T-helper 1 cell (primary cell): ENCODE measurements at regions not wholly inside any gene's neighbourhood (a gene's known extent, or its start where the extent isn't known, plus 50 kb on each side); places are given as distances from the start of the nearest gene placed in this dataset.
A peak's percentile ranks its signal among the peaks of the same experiment; 100 is the strongest.
"Not testable (repeated sequence)": the region's sequence is repeated elsewhere in the genome, so short reads cannot be mapped to it uniquely, and the experiment has no call there.

Experiments used
- DNase-seq, 5 donors: peaks; one replicate each; pipeline ENCODE4 v3.0.0-alpha.2; 2012 to 2020

DNA sequence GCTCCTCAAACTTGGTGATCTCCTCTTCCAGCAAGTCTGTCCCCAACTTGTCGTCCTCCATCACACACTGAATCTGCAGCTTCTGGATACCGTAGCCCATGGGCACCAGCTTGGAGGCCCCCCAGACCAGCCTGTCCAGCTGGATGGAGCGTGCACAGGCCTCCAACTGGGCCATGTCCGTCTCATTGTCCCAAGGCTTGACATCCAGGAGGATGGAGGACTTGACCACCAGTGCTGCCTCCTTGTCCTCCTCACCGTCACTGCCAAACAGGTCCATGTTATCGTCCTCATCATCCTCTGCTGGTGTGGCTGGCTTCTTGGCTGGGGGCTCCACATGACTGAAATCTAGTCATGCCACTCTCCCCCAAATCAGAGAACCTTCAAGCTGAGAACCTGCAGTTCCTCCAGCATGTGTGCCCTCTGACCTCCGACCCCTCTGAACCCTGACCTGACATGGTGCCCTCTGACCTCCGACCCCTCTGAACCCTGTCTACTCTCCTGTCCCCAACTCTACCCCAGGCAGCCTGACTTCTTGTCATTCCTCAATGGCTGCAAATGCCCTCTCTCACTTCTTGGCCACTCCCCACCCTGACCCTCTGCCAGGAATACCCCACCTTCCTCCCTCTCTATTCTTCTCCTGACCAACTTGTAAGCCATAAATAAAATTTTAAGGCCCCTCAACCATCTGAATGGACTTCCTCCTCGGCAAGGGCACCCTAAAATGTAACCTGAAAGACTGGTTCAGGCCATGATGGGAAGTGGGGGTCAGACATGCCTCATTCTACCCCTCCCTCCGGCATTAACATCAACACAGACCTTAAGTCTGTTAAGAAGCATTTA lies 275.7 kb upstream of the C1orf174 start:
- no peak for DNase-seq

DNA sequence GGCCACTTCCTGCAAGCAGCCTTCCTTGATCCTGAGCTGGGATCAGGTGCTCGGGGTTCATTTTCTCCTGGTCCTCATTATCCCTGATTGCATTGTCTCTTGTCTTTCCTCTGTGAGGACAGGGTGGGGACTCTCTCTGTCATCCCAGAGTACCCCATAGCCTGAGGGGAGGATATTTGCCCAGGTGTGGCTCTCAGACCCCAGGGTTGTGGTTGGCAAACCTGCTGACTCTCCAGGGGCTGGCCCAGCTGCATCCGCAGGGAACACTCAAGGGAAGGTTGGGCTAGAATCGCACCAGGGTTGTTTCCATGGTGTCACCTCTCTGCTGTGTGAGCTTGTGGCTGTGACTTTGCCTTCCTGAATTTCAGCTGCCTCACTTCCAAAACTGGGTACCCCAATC lies 276.8 kb upstream of the C1orf174 start:
- DNase-seq, result no peak

DNA sequence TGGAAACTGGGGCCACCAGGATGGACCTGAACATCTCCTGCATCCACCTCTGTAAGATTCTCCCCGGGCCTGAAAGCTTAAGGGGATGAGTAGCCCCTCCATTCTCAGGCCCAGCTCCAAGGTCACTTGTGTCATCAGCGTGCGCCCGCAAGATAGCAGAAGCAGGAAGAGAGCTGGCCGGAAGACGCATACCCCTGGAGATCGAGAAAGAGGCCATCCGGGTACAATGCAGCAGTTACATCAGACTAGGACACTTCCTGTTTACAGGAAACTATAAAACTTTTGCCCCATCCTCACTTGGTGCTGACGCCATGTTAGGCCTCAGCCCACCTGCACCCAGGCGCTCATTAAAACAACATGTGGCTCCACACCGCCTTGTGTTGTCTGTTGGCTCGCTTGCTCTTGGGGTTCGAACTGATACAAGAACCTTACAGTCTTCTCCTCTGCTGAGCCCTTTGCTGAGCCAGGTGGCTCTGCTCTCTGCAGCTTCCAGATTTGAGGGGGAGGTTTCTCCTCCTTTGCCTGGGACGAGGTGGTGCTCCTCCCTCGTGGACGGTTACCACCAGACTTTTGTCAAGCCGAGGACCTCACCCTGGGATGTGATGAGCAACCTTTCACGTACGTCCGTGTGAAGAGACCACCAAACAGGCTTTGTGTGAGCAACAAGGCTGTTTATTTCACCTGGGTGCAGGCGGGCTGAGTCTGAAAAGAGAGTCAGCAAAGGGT lies 277.5 kb upstream of the C1orf174 start:
- DNase-seq, result peak in 1 of 5 donors; percentile 22

DNA sequence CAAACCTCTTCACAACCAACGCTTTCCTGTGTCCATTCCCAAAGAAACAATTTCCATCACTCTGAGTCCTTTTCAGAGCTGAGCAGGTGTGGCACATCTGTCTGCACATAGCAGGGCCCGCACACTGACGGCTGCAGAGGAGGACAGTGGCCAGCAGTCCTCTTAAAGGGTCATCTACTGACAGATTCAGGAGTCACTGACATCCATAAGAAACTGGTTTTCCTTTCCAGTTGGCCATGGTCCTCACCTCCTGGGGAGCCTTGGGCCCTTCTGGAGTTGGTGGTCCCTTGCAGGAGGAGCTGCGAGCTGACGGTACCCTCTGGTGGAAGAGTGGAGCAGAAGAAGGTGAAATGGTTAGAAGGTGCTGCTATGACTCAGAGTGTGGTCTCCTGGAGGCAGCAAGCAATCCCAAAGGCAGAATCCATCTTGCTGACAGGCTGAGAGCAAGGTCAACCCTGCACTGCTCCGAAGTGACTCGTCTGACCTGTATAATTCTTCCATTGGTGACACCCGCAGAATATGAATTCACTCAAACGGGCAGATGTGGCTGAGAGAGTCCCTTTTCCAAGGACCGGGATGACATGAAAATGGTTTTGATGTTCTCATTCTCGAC lies 278.5 kb upstream of the C1orf174 start:
- no peak for DNase-seq

DNA sequence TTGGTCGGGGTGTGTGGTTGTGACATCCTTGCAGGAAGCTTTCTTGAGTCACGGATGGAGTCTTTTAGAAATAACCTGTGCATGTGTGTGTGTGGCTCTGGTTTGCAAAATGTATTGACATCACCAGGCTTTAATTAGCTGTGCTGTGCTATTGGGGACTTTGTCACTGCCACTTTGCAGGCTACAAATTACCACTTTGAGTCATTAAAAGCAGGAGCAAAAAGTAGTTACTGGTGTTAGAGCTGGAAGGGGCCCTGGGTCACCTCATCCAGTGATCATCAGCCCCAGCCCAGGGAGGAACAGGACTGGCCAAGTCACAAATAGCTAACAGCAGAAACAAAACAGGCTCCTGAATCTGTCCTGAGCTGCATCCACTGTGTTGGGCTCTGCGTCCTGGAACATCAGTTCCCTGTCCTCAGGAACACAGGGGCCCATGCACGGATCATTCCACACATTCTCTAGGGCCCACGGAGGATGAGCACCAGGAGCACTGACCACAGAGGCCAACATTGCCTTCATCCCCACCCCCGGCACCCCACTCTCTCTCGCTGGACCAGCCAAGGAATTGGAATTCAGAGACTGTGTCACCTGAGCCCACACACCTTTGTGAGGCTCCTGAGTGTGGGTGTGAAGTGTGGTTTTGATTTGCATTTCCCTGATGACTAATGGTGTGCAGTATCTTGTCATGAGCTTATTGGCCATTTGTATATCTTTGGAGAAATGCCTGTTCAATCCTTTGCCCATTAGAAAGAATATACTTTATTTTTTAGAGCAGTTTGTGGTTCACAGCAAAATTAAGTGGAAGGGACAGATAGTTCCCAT lies 280.1 kb upstream of the C1orf174 start:
- no peak for DNase-seq

DNA sequence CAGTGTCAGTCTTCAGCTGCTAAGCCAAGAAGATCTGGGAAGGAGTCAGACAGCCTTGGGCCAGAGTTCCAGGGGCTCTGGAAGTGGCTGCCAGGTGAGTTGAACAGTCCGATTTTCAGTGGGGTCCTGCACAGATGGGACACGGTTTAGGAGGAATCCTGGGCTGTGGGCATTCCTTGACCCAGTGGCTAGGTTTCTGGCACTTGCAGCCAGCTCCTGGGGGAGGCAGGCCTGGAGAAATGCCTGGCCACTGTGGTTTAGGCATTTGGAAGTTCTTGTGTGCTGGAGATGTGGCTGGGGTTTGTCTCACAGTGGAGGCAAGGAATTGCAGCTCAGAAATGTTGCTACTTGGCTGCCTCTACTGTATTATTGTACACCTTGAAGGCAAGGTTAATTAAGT lies 286.4 kb upstream of the C1orf174 start:
- not testable (repeated sequence) for DNase-seq

DNA sequence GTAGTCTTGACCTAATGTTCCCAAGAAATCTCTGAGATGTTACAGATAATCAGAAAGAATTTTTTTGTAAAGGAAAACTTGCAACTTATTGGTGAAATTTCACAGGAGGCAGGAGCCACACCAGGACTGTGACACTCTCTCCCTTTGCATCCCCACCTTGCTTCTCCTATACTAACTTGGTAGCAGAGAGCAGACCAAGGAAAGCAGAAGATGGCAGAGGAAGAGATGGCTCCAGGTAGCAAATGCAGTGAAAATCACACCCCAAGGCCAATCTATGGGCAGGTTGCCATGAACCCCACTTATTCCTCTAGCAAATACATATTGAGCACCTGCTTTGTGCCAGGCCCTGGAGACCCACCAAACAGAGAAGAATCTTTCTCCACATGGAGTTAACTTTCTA lies 303.4 kb upstream of the C1orf174 start:
- DNase-seq, result no peak

DNA sequence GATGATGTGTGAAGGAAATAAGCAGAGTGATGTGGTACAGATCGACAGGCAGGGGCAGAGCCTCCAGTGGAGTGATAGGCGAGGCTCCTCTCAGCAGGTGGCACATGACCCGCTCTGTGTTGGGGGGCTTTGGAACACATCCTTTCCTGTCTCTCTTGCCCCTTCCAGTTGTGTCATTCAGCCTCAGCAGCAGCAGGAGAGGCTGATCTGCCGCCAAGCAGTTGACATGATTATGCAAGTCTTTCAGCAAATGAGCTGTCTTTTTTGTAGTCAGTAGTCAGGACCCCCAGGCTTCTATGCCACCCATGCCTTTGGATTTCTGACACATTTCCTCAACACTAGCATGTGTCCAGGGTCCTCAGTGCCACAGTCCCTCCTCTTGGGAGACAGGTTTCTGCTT lies 307.1 kb upstream of the C1orf174 start:
- no peak for DNase-seq

DNA sequence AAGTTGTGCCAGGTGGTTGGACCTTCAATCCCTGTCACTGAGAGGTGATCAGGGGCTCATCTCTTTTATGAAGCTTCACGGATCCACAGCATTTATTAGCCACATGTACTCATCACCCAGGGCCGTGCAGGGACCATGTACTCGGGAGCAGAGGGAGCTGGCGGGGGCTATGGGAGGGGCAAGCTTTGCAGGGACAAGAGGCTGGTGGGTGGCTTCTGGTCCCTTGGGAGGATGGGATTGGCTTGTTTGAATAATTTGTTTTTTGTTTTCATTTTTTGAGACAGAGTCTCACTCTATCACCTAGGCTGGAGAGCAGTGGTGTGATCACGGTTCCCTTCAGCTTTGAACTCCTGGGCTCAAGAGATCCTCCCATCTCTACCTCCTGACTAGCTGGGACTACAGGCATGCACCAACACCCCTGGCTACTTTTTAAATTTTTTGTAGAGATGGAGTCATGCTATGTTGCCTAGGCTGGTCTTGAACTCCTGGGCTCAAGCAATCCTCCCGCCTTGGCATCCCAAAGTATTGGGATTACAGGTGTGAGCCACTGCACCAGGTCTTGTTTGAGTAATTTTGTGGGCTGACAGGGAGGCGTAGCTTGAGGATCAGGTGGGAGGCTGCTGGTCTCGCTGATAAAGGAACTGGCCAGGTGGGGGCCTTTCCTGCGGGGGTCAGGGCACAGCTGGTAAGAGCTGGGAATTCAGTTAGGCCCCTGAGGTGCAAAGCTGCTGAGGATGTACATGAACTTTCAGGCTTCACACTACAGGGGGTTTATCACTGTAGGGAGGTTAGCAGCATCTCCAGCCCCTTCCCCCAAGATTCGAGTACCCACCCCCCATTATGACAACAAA lies 308.0 kb upstream of the C1orf174 start:
- DNase-seq, result no peak

DNA sequence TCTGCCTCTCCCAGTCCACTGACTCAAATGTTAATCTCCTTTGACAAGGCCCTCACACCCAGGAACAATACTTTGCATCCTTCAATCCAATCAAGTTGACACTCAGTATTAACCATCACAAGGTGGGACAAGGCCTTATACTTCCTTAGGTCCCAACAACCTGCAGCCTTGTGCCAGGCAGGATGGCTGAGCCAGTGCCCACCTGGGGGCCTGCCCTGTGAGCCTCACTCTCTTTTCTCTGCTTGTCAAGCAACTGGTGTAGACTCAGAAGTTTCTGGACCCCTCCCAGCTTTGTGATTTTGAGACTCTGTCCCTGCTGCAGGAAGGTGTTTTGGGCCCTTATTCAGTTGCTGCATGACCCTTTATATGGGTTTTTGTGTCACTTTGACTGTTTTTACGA lies 310.0 kb upstream of the C1orf174 start:
- DNase-seq, result no peak

DNA sequence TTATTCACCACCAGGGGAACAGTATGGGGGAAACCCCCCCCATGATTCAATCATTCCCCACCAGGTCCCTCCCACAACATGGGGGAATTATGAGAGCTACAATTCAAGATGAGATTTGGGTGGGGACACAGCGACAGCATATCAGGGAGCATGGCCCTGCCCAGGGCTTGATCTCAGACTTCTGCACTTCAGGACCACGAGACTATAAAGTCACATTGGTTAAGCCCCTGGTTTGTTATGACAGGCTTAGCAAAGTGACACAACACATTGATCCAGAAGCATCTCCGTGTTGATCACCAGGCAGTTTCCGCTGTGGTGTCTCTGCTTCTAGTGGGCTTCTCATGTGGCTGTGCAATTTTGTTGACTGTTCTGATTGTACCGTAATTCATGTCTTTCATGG lies 312.7 kb upstream of the C1orf174 start:
- no peak for DNase-seq

DNA sequence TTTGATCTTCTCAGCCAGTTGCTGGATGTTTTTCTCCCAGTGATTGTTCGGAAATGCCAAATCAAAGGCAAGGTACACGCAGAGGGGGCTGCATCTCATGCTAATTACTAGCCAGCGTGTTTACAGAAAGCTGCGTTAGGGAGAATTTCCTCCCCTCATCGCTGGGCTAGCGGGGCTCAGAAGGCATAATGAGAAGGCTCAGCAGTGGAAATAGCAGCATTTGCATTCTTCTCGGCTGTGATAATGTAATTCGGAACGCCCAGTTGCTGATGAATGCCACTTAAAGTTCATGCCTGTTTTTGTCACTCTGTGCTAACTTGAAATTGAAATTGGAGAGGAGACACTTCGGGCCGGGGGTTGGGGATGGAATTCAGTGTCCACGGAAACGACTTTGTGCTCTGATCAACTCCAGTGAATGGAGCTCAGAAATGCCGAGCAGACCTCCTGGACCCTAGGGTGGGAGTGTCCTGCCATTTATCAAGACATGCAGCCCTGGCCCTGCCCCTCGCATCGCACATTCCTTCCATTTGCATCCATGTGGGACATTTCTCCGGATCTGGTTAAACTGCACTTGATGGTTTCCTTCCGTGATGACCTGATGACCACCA lies 313.4 kb upstream of the C1orf174 start:
- DNase-seq, result no peak

DNA sequence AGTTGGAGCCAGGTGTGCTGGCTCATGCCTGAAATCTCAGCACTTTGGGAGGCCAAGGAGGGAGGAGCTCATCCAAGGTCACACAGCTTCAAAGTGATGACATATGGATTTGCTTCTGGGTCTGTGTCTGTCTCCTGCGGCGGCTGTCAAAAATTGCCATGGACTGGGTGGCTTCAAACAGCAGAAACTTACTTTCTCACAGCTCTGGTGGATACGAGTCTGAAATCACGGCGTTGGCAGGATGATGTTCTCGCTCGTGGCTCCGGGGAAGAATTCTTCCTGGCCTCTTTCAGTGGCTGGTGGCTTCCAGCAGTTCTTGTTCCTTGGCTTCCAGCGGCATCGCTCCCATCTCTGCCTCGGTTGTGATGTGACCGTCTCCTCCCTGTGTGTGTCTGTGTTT lies 314.8 kb upstream of the C1orf174 start:
- no peak for DNase-seq

DNA sequence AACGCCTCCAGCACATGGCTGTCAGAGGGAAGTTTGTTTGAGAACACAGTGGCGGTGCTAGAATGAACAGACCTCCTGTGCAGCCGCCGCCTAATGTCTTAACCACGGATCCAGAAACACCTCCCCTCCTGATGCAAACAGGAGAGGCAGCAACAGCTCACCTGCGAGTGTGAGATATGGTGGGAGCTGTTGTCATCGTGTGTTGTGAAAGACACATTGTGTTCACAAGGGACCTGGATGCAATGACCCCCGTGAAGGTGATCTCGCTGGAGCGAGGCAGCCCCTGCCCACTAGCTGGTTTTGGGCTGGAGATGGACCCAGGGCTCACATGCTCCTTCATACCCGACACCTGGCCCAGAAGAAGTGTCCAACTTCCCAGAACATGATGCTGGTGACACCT lies 315.3 kb upstream of the C1orf174 start:
- DNase-seq, result no peak

DNA sequence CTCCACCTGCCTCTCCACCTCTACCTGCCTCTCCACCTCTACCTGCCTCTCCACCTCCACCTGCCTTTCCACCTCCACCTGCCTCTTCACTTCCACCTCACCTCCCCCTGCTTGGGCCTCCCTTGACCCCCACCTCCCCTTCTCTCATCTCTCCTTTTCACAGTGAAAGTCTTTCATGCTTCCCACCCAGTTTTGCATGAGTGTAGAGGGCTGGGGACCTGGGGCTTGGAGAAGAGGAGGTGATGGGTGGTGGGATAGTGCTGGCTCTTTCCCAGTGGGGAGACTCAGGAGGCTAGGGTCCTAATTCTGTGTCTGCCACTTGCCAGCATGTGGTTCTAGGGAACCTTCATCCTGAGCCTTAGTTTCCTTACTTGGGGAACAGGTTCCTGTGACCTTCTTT lies 316.2 kb upstream of the C1orf174 start:
- no peak for DNase-seq

DNA sequence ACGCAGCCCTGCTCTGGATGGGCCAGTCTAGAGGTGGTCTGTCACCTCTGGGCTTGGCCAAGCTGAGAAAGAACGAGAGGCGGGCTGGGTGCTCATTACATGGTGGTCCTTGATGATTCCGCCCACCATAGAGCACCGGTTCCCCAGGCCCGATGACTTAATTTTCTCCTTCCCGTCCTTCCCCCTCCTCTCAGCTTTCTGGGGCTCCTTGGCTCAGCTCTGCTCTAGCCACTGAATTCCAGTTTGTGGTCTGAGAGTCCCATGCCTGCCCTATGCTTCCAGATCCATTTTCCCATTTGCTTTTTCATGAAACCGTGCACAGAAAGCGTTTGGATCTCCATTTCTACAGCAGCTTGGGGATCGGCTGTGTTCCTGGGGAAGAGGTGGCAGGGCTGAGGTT lies 318.5 kb upstream of the C1orf174 start:
- no peak for DNase-seq

DNA sequence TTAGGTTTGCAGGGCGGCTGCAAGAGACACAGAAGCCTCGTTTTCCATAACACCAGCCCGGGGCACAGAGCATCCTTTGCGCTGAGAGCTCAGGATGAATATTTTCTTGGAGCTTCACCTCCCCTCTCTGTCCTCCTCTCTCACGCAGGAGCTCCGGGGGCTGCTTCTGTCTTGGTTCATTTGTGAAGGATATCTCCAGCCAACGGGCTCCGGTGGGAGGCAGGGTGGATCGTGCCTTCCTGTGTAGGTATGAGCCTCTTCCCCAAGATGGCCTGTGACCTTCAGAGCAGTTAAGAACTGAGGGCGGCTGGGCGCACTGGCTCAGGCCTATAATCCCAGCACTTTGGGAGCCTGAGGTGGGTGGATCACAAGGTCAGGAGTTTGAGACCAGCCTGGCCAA lies 319.0 kb upstream of the C1orf174 start:
- no peak for DNase-seq

DNA sequence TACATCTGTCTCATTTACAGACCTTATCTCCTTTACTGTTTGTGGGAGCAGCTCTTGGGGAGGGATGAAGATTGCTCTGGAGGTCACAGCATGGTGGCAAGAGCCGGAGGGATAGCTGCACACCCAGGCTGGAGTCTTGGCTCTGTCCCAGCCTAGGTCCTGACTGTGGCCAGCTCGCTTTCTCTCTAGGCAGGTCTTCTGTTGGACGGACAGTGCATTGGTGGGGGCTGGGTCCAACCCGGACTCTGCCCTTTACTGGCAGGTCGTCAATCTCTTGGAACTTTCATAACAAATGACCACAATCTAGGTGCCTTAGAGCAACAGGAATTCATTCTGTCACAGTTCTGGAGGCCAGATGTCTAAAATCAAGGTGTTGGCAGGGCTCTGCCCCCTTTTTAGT lies 319.8 kb upstream of the C1orf174 start:
- DNase-seq, result no peak

DNA sequence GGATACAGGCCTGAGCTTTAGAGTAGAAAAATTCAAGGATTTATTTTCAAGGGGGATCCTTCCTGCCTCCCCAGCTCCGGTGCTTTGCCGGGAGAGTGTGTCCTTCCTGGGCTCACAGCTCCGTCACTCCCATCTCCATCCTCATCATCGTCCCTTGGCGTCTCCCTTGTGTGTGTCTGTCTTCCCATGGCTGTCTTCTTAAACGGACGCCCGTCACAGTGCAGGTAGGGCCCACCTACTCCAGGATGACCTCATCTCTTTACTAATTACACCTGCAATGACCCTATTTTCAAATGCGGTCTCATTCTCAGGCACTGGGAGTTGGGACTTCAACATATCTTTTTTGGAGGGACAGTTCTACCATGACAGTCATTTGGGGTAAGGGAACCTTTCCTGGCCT lies 320.3 kb upstream of the C1orf174 start:
- DNase-seq, result no peak

DNA sequence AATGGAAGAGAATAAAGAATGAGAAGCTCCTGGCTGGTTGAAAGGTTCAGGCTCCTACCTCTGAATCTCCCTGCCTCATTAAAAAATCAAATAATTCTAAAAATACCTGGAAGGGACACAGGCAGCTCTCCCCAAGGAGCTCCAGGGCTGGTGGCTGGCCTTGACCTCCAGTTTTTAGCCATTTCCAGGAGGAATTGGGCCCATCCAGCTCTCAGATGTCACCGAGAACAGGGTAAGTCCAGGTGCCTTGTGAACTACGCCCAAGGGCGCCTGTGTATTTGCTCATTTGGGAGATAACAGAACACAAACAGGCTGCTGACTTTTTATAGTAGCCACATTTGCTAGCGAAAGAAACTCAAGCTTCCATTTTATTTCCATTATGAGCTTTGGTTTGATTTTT lies 321.0 kb upstream of the C1orf174 start:
- DNase-seq, result no peak

DNA sequence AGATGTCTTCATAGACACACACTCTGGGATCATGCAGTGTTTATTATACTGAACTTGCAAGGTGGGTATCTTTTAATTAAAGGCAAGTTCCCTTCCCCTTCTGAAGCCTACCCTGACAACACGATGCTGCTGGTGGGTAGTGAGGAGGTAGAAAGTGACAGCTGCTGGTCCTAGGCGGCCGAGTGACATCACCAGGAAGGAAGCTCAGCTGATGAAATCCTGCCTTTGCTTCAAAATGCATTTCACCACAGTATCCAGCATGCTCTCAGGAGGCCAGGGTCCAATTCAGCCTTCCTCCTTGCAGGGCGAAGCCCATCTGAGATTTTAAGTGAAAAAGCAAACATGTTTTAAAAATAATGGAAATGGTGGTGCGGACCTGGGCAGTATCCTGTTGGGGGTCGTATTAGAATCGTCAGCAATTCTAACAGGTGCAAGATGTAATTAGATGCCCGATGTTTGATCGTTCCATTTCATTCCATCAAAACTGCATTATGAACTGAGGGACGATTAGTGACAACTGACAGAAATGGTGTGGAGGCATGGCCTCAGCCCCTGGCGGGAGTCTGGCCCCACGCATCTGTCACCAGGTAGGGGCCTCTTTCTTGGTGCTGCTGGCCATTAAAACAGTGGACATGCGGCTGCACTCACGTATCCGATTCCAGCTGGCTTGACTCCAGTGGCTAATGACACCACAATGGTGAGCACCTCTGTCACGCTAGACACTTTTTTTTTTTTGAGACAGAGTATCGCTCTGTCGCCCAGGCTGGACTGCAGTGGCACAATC lies 324.8 kb upstream of the C1orf174 start:
- DNase-seq, result no peak
